Caco-2 (cell line): ENCODE measurements at regions not wholly inside any gene's neighbourhood (a gene's known extent, or its start where the extent isn't known, plus 50 kb on each side); places are given as distances from the start of the nearest gene placed in this dataset.

Experiments
- BruUV-seq: library from RNA; stranded (reverse); fragments of 400-500 nt; replicated peaks from 2 replicates; lab custom pipeline; 2021; lab: Mats Ljungman, UMichigan
- CTCF ChIA-PET: fragments of 300-600 bp; sonication (Branson Sonifier 250); formaldehyde crosslinking; loops from one replicate; lab custom pipeline; 2022; ENCODE audit warnings: antibody characterized with exemption; lab: Charles Lee
- POLR2A ChIA-PET: fragments of 300-600 bp; sonication (Branson Sonifier 250); formaldehyde crosslinking; loops from one replicate; lab custom pipeline; 2022; ENCODE audit warnings: antibody characterized with exemption; lab: Charles Lee
- DNase-seq, 2 experiments: peaks; one replicate each; pipeline versions ENCODE4 v3.0.0 to v3.0.0-alpha.2; 2020 to 2022
- H3K27me3 ChIP-seq: replicated peaks from 2 replicates; pipeline ENCODE4 v1.6.0; 2011; ENCODE audit warnings: low read length; ENCODE audit not compliant: control insufficient read depth, insufficient read depth
- H3K36me3 ChIP-seq: 2 replicates; pipeline ENCODE4 v1.5.1; 2011; ENCODE audit warnings: low read length; ENCODE audit not compliant: control insufficient read depth, insufficient read depth
- H3K4me1 ChIP-seq: fragments of 250-450 bp; sonication (Bioruptor Pico); 2 replicates; pipeline ENCODE4 v1.5.1; 2020; ENCODE audit warnings: mild to moderate bottlenecking
- H3K4me3 ChIP-seq: 2 replicates; pipeline ENCODE4 v1.5.1; 2011; ENCODE audit warnings: low read depth, mild to moderate bottlenecking, control low read depth, low read length
- H3K9me3 ChIP-seq: fragments of 250-450 bp; sonication (Bioruptor Pico); 2 replicates; pipeline ENCODE4 v1.5.1; 2020; ENCODE audit warnings: mild to moderate bottlenecking, moderate library complexity
- H3K27ac Mint-ChIP-seq: one replicate; pipeline ENCODE4 v1.8.0; 2022; ENCODE audit warnings: mixed read lengths; ENCODE audit not compliant: unreplicated experiment
- H3K27me3 Mint-ChIP-seq: one replicate; pipeline ENCODE4 v1.8.0; 2022; ENCODE audit warnings: mixed read lengths; ENCODE audit not compliant: insufficient read depth, unreplicated experiment
- H3K36me3 Mint-ChIP-seq: one replicate; pipeline ENCODE4 v1.8.0; 2022; ENCODE audit warnings: mild to moderate bottlenecking, mixed read lengths; ENCODE audit not compliant: insufficient read depth, unreplicated experiment
- H3K4me1 Mint-ChIP-seq: one replicate; pipeline ENCODE4 v1.8.0; 2022; ENCODE audit warnings: low read depth, mixed read lengths; ENCODE audit not compliant: unreplicated experiment
- H3K4me3 Mint-ChIP-seq: one replicate; pipeline ENCODE4 v1.8.0; 2022; ENCODE audit warnings: mild to moderate bottlenecking, moderate library complexity, mixed read lengths; ENCODE audit not compliant: unreplicated experiment
- H3K9me3 Mint-ChIP-seq: one replicate; pipeline ENCODE4 v1.8.0; 2022; ENCODE audit warnings: mixed read lengths; ENCODE audit not compliant: unreplicated experiment
- CTCF ChIP-seq, 2 experiments: fragments of 200-600 bp in 1 of 2; IDR thresholded peaks; 1 replicate in 1 of 2; 2 replicates in 1 of 2; pipeline versions ENCODE4 v1.5.1 to v1.8.0; 2011 to 2022; ENCODE audit warnings: antibody characterized with exemption in 1 of 2, control low read depth in 1 of 2, inconsistent platforms in 1 of 2, low read depth in 1 of 2, low read length in 1 of 2, mild to moderate bottlenecking in 1 of 2, moderate library complexity in 1 of 2; ENCODE audit not compliant: insufficient read depth in 1 of 2, severe bottlenecking in 1 of 2, unreplicated experiment in 1 of 2
- intact Hi-C: fragments of 100-400 bp; cut with micrococcal nuclease; formaldehyde crosslinking; loops from one replicate; pipeline ENCODE4 v1.10.0; 2022; ENCODE audit not compliant: unreplicated experiment

GRCh38 chr18:4636967-4637366 lies 181.9 kb upstream of the DLGAP1 start:
- Mint-ChIP-seq H3K9me3 (no peaks in the 10 kb centered on the region), H3K4me3 (no peak overlapping the region), H3K4me1 (no peaks in the 10 kb centered on the region), H3K27me3 (peaks cover 9% of the 10 kb centered on the region), H3K27ac (no peak overlapping the region), H3K36me3 (no peaks in the 10 kb centered on the region)
- Histone ChIP-seq H3K9me3 (no peaks in the 10 kb centered on the region), H3K36me3 (no peaks in the 10 kb centered on the region), H3K4me3 (no peak overlapping the region), H3K4me1 (no peaks in the 10 kb centered on the region), H3K27me3 (no peaks in the 10 kb centered on the region)
- intact Hi-C loops = no loop called here
- BruUV-seq = no TSS peak
- DNase-seq = no peak
- TF ChIP-seq CTCF (IDR thresholded peaks at IDR 0.05; ENCODE audit: insufficient read depth in 1 of 2, low read depth in 1 of 2, low read length in 1 of 2, severe bottlenecking in 1 of 2, unreplicated experiment in 1 of 2) = no peak
- ChIA-PET CTCF (no interaction called here), POLR2A (no interaction called here)

GRCh38 chr18:4631239-4631638 lies 176.1 kb upstream of the DLGAP1 start:
- H3K4me3 Mint-ChIP-seq = no peak overlapping the region
- TF ChIP-seq CTCF (IDR thresholded peaks at IDR 0.05; ENCODE audit: insufficient read depth in 1 of 2, low read depth in 1 of 2, low read length in 1 of 2, severe bottlenecking in 1 of 2, unreplicated experiment in 1 of 2) = no peak
- no peak overlapping the region for H3K27ac Mint-ChIP-seq
- Histone ChIP-seq H3K27me3 (no peaks in the 10 kb centered on the region), H3K4me1 (no peaks in the 10 kb centered on the region), H3K36me3 (no peaks in the 10 kb centered on the region), H3K9me3 (no peaks in the 10 kb centered on the region), H3K4me3 (no peak overlapping the region)
- CTCF ChIA-PET = no interaction called here
- intact Hi-C loops = no loop called here
- no TSS peak for BruUV-seq
- H3K9me3 Mint-ChIP-seq = no peaks in the 10 kb centered on the region
- POLR2A ChIA-PET = no interaction called here
- DNase-seq = peak in 1 of 2 experiments; percentile 2
- no peaks in the 10 kb centered on the region for H3K4me1 Mint-ChIP-seq
- H3K36me3 Mint-ChIP-seq = no peaks in the 10 kb centered on the region
- H3K27me3 Mint-ChIP-seq = peaks cover 14% of the 10 kb centered on the region

GRCh38 chr18:4605212-4605611 lies 150.1 kb upstream of the DLGAP1 start:
- H3K4me1 Mint-ChIP-seq = no peaks in the 10 kb centered on the region
- ChIA-PET CTCF (no interaction called here), POLR2A (no interaction called here)
- intact Hi-C loops = no loop called here
- no peak overlapping the region for H3K4me3 Mint-ChIP-seq
- Histone ChIP-seq H3K9me3 (no peaks in the 10 kb centered on the region), H3K27me3 (no peaks in the 10 kb centered on the region; the same call in 1 of the 2 replicates), H3K4me3 (no peak overlapping the region), H3K36me3 (no peaks in the 10 kb centered on the region), H3K4me1 (no peaks in the 10 kb centered on the region)
- no peaks in the 10 kb centered on the region for H3K36me3 Mint-ChIP-seq
- no peaks in the 10 kb centered on the region for H3K9me3 Mint-ChIP-seq
- H3K27me3 Mint-ChIP-seq = peaks cover 4% of the 10 kb centered on the region
- TF ChIP-seq CTCF (IDR thresholded peaks at IDR 0.05; ENCODE audit: insufficient read depth in 1 of 2, low read depth in 1 of 2, low read length in 1 of 2, severe bottlenecking in 1 of 2, unreplicated experiment in 1 of 2) = no peak
- H3K27ac Mint-ChIP-seq = no peak overlapping the region
- no TSS peak for BruUV-seq
- DNase-seq = no peak
